HL-60 (cell line): ENCODE measurements at regions not wholly inside any gene's neighbourhood (a gene's known extent, or its start where the extent isn't known, plus 50 kb on each side); places are given as distances from the start of the nearest gene placed in this dataset.

ENCODE experiments used
- GABPA ChIP-seq: IDR thresholded peaks from 2 replicates; pipeline ENCODE4 v1.6.1; 2012; ENCODE audit warnings: low read depth
- POLR2AphosphoS5 ChIP-seq: IDR thresholded peaks from 2 replicates; pipeline ENCODE4 v1.6.1; 2012; ENCODE audit warnings: low read depth
- TF ChIP-seq, protein P1 (sequence below): IDR thresholded peaks from one replicate; pipeline ENCODE4 v1.5.1; 2011; ENCODE audit warnings: low read length, control low read depth, inconsistent platforms; ENCODE audit not compliant: insufficient read depth
- TF ChIP-seq, protein P2 (sequence below): IDR thresholded peaks from 2 replicates; pipeline ENCODE4 v1.6.1; 2012; ENCODE audit warnings: low read depth; ENCODE audit not compliant: insufficient replicate concordance

DNA sequence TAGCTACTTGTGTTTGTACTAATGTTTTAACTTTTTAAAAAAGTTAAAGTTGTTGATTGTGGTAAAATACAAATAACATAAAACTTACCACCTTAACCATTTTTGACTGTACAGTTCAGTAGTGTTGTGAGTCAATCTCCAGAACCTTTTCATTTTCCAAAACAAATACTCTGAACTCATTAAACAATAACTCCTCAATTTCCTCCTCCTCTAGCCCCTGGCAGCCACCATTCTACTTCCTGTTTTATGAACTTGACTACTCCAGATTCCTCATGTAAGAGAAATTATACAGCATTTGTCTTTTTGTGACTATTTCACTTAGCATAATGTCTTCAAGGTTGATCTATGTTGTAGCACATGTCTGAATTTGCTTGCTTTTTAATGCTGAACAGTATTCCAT is 299.1 kb upstream of the AMIGO2 start:
- TF ChIP-seq POLR2AphosphoS5 (no peak), GABPA (no peak)
- TF ChIP-seq, protein P1, sequence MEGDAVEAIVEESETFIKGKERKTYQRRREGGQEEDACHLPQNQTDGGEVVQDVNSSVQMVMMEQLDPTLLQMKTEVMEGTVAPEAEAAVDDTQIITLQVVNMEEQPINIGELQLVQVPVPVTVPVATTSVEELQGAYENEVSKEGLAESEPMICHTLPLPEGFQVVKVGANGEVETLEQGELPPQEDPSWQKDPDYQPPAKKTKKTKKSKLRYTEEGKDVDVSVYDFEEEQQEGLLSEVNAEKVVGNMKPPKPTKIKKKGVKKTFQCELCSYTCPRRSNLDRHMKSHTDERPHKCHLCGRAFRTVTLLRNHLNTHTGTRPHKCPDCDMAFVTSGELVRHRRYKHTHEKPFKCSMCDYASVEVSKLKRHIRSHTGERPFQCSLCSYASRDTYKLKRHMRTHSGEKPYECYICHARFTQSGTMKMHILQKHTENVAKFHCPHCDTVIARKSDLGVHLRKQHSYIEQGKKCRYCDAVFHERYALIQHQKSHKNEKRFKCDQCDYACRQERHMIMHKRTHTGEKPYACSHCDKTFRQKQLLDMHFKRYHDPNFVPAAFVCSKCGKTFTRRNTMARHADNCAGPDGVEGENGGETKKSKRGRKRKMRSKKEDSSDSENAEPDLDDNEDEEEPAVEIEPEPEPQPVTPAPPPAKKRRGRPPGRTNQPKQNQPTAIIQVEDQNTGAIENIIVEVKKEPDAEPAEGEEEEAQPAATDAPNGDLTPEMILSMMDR, result no peak
- TF ChIP-seq, protein P2, sequence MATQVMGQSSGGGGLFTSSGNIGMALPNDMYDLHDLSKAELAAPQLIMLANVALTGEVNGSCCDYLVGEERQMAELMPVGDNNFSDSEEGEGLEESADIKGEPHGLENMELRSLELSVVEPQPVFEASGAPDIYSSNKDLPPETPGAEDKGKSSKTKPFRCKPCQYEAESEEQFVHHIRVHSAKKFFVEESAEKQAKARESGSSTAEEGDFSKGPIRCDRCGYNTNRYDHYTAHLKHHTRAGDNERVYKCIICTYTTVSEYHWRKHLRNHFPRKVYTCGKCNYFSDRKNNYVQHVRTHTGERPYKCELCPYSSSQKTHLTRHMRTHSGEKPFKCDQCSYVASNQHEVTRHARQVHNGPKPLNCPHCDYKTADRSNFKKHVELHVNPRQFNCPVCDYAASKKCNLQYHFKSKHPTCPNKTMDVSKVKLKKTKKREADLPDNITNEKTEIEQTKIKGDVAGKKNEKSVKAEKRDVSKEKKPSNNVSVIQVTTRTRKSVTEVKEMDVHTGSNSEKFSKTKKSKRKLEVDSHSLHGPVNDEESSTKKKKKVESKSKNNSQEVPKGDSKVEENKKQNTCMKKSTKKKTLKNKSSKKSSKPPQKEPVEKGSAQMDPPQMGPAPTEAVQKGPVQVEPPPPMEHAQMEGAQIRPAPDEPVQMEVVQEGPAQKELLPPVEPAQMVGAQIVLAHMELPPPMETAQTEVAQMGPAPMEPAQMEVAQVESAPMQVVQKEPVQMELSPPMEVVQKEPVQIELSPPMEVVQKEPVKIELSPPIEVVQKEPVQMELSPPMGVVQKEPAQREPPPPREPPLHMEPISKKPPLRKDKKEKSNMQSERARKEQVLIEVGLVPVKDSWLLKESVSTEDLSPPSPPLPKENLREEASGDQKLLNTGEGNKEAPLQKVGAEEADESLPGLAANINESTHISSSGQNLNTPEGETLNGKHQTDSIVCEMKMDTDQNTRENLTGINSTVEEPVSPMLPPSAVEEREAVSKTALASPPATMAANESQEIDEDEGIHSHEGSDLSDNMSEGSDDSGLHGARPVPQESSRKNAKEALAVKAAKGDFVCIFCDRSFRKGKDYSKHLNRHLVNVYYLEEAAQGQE, result no peak
